ENCODE measurements at regions not wholly inside any gene's neighbourhood (a gene's known extent, or its start where the extent isn't known, plus 50 kb on each side); places are given as distances from the start of the nearest gene placed in this dataset.

DNA sequence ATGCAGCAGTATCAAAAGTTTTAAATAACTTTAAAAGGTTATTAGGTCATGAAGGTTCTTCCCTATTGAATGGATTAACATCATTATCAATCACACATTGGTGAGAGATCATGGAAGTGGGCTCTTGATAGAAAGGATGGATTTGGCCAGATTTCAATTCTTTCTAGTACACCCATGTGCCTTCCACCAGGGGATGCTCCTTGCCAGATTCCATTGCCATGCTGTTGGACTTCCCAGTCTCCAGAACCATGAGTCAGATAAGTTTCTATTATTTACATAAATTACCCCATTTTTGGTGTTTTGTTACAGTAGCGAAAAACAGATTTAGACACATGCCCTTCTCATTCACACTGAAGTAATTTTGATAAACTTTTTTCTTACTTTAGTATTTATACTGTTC, 1010.6 kb upstream of the C9orf72 start:
- TF ChIP-seq, protein P1, sequence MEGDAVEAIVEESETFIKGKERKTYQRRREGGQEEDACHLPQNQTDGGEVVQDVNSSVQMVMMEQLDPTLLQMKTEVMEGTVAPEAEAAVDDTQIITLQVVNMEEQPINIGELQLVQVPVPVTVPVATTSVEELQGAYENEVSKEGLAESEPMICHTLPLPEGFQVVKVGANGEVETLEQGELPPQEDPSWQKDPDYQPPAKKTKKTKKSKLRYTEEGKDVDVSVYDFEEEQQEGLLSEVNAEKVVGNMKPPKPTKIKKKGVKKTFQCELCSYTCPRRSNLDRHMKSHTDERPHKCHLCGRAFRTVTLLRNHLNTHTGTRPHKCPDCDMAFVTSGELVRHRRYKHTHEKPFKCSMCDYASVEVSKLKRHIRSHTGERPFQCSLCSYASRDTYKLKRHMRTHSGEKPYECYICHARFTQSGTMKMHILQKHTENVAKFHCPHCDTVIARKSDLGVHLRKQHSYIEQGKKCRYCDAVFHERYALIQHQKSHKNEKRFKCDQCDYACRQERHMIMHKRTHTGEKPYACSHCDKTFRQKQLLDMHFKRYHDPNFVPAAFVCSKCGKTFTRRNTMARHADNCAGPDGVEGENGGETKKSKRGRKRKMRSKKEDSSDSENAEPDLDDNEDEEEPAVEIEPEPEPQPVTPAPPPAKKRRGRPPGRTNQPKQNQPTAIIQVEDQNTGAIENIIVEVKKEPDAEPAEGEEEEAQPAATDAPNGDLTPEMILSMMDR (IDR thresholded peaks at IDR 0.05; ENCODE audit: extremely low read depth in 1 of 2, insufficient read depth in 1 of 2, low read depth in 1 of 2, low read length in 2 of 2), result no peak
- no peak for TF ChIP-seq POLR2A (IDR thresholded peaks at IDR 0.05; ENCODE audit: low read depth, low read length)
- no peak for TF ChIP-seq POLR2AphosphoS5 (IDR thresholded peaks at IDR 0.05; ENCODE audit: insufficient read depth, low read depth, low read length)
- TF ChIP-seq GATA2 (IDR thresholded peaks at IDR 0.05; ENCODE audit: insufficient read depth, insufficient read length, low read depth, low read length), result no peak
